ENCODE measurements at regions not wholly inside any gene's neighbourhood (a gene's known extent, or its start where the extent isn't known, plus 50 kb on each side); places are given as distances from the start of the nearest gene placed in this dataset.

- TF ChIP-seq ARNTL (CRISPR knock-in tag; IDR thresholded peaks at IDR 0.05; ENCODE audit: borderline replicate concordance, low read depth) (no peak), TCF4 (CRISPR knock-in tag; IDR thresholded peaks at IDR 0.05; ENCODE audit: borderline replicate concordance) (no peak), PATZ1 (CRISPR knock-in tag; IDR thresholded peaks at IDR 0.05; ENCODE audit: borderline replicate concordance) (no peak), ZFP30 (CRISPR knock-in tag; IDR thresholded peaks at IDR 0.05) (no peak), ZC3H10 (CRISPR knock-in tag; IDR thresholded peaks at IDR 0.05) (no peak), SNAI2 (CRISPR knock-in tag; IDR thresholded peaks at IDR 0.05) (no peak), CREB5 (CRISPR knock-in tag; IDR thresholded peaks at IDR 0.05; ENCODE audit: low read depth) (no peak), ZFP3 (CRISPR knock-in tag; IDR thresholded peaks at IDR 0.05) (no peak), OSR1 (CRISPR knock-in tag; IDR thresholded peaks at IDR 0.05) (no peak), ZNF8 (CRISPR knock-in tag; IDR thresholded peaks at IDR 0.05) (no peak), ESRRG (CRISPR knock-in tag; IDR thresholded peaks at IDR 0.05) (no peak), TOX (CRISPR knock-in tag; IDR thresholded peaks at IDR 0.05; ENCODE audit: borderline replicate concordance) (no peak)
Measured at GRCh38 chr13:93038187-93038586, 188.4 kb upstream of the GPC6 start.

Measured in SK-N-SH treated with all-trans-retinoic acid at 6 μM for 48 hours (cell line).